SK-N-SH (cell line): ENCODE measurements at regions not wholly inside any gene's neighbourhood (a gene's known extent, or its start where the extent isn't known, plus 50 kb on each side); places are given as distances from the start of the nearest gene placed in this dataset.

ENCODE experiments used
- CTCF ChIA-PET: fragments of 300-600, 350-600 bp; formaldehyde crosslinking; extraction: SDS; loops from one replicate; lab custom pipeline; 2021; lab: Yijun Ruan, JAX
- POLR2A ChIA-PET: fragments of 350-600 bp; sonication (Branson Sonifier 250); formaldehyde crosslinking; extraction: SDS; loops from one replicate; lab custom pipeline; 2020; ENCODE audit warnings: antibody characterized with exemption, inconsistent platforms; lab: Yijun Ruan, JAX
- DNase-seq: peaks from one replicate; pipeline ENCODE4 v3.0.0; 2012
- H2AFZ ChIP-seq: fragments of 200-600 bp; sonication (generic); 2 replicates; pipeline ENCODE4 v1.8.1; 2016; ENCODE audit warnings: antibody characterized with exemption, mild to moderate bottlenecking, low read depth
- H3F3A ChIP-seq: fragments of 200-600 bp; sonication (generic); replicated peaks from 2 replicates; pipeline ENCODE3; 2016; ENCODE audit warnings: antibody characterized with exemption, mild to moderate bottlenecking; ENCODE audit not compliant: insufficient read depth
- H3K27ac ChIP-seq, 2 experiments: fragments of 200-500 bp in 1 of 2; fragments of 200-600 bp in 1 of 2; sonication (Bioruptor generic) in 1 of 2; sonication (generic), shearing (Covaris generic) in 1 of 2; 2 replicates each; pipeline versions ENCODE4 v1.5.1 to v1.6.1; 2014 to 2016; ENCODE audit warnings: low read depth in 2 of 2, inconsistent platforms in 1 of 2, low read length in 1 of 2, mild to moderate bottlenecking in 1 of 2, mixed read lengths in 1 of 2
- H3K27me3 ChIP-seq: fragments of 200-600 bp; sonication (generic), shearing (Covaris generic); 2 replicates; pipeline ENCODE4 v1.6.1; 2016; ENCODE audit warnings: mixed run types; ENCODE audit not compliant: insufficient read depth
- H3K36me3 ChIP-seq, 2 experiments: fragments of 200-500 bp in 1 of 2; fragments of 200-600 bp in 1 of 2; sonication (Bioruptor generic) in 1 of 2; sonication (generic) in 1 of 2; replicated peaks in 1 of 2; 2 replicates each; pipeline versions ENCODE3 to v1.5.1; 2014 to 2016; ENCODE audit warnings: low read length in 1 of 2, mild to moderate bottlenecking in 1 of 2; ENCODE audit not compliant: insufficient read depth in 2 of 2, control insufficient read depth in 1 of 2
- H3K4me1 ChIP-seq, 2 experiments: fragments of 200-500 bp in 1 of 2; fragments of 200-600 bp in 1 of 2; sonication (Bioruptor generic) in 1 of 2; sonication (generic), shearing (Covaris generic) in 1 of 2; 2 replicates each; pipeline versions ENCODE4 v1.5.1 to v1.6.1; 2014 to 2016; ENCODE audit warnings: low read depth in 1 of 2, low read length in 1 of 2, mixed run types in 1 of 2; ENCODE audit not compliant: insufficient read depth in 2 of 2, control insufficient read depth in 1 of 2
- H3K4me2 ChIP-seq: fragments of 200-600 bp; sonication (generic), shearing (Covaris generic); 2 replicates; pipeline ENCODE4 v1.6.1; 2017; ENCODE audit warnings: mixed run types
- H3K4me3 ChIP-seq, 2 experiments: fragments of 200-500 bp in 1 of 2; fragments of 200-600 bp in 1 of 2; sonication (Bioruptor generic) in 1 of 2; sonication (generic), shearing (Covaris generic) in 1 of 2; 2 replicates each; pipeline versions ENCODE4 v1.5.1 to v1.8.1; 2014 to 2016; ENCODE audit warnings: low read depth in 2 of 2, inconsistent platforms in 1 of 2, low read length in 1 of 2, mild to moderate bottlenecking in 1 of 2, mixed read lengths in 1 of 2, moderate library complexity in 1 of 2
- H3K79me2 ChIP-seq: fragments of 200-600 bp; sonication (generic); 2 replicates; pipeline ENCODE4 v1.8.1; 2017; ENCODE audit warnings: mild to moderate bottlenecking; ENCODE audit not compliant: insufficient read depth
- H3K9ac ChIP-seq: fragments of 200-600 bp; sonication (generic); 2 replicates; pipeline ENCODE4 v1.6.1; 2017; ENCODE audit warnings: mixed run types
- H3K9me2 ChIP-seq: fragments of 200-600 bp; sonication (generic); 2 replicates; pipeline ENCODE4 v1.6.1; 2017; ENCODE audit warnings: mixed run types
- H3K9me3 ChIP-seq: fragments of 200-600 bp; sonication (generic); 2 replicates; pipeline ENCODE4 v1.6.1; 2017; ENCODE audit warnings: mixed run types, mild to moderate bottlenecking, moderate library complexity
- H4K20me1 ChIP-seq: fragments of 200-600 bp; sonication (generic); 2 replicates; pipeline ENCODE4 v1.6.1; 2017; ENCODE audit warnings: mild to moderate bottlenecking, mixed run types; ENCODE audit not compliant: insufficient read depth
- CHD2 ChIP-seq: fragments of 150-350 bp; IDR thresholded peaks from 2 replicates; pipeline ENCODE4 v1.6.1; 2018; ENCODE audit warnings: low read length; ENCODE audit not compliant: partially characterized antibody
- ELF1 ChIP-seq: IDR thresholded peaks from 2 replicates; pipeline ENCODE4 v1.4.0; 2012
- EP300 ChIP-seq, 2 experiments: IDR thresholded peaks; 2 replicates each; pipeline versions ENCODE4 v1.4.0 to v1.6.1; 2012; ENCODE audit warnings: borderline replicate concordance in 1 of 2, low read depth in 1 of 2, low read length in 1 of 2
- FOSL2 ChIP-seq: IDR thresholded peaks from 2 replicates; pipeline ENCODE4 v1.4.0; 2012; ENCODE audit warnings: low read depth, mild to moderate bottlenecking, moderate library complexity, borderline replicate concordance
- GATA2 ChIP-seq: sonication (generic); formaldehyde crosslinking; IDR thresholded peaks from 2 replicates; pipeline ENCODE4 v1.5.0; 2020; ENCODE audit warnings: mild to moderate bottlenecking, missing genetic modification reagents
- JUND ChIP-seq: IDR thresholded peaks from 2 replicates; pipeline ENCODE4 v1.4.0; 2012
- NFIC ChIP-seq: IDR thresholded peaks from 2 replicates; pipeline ENCODE4 v1.4.0; 2012; ENCODE audit warnings: borderline replicate concordance
- POLR2AphosphoS5 ChIP-seq: IDR thresholded peaks from 2 replicates; pipeline ENCODE4 v1.6.1; 2012; ENCODE audit warnings: low read depth, low read length
- RAD21 ChIP-seq: IDR thresholded peaks from 2 replicates; pipeline ENCODE4 v1.6.1; 2012; ENCODE audit warnings: mild to moderate bottlenecking, low read length
- RCOR1 ChIP-seq: fragments of 150-350 bp; IDR thresholded peaks from 2 replicates; pipeline ENCODE4 v1.6.1; 2017; ENCODE audit warnings: antibody characterized with exemption, low read length
- SMC3 ChIP-seq: IDR thresholded peaks from 2 replicates; pipeline ENCODE4 v1.6.1; 2012; ENCODE audit warnings: low read depth, low read length, improper control_type of control experiment
- TAF1 ChIP-seq: IDR thresholded peaks from 2 replicates; pipeline ENCODE4 v1.6.1; 2012; ENCODE audit warnings: low read depth, mild to moderate bottlenecking, low read length, moderate library complexity, borderline replicate concordance
- TCF12 ChIP-seq: IDR thresholded peaks from 2 replicates; pipeline ENCODE4 v1.4.0; 2012
- TEAD4 ChIP-seq: IDR thresholded peaks from 2 replicates; pipeline ENCODE4 v1.4.0; 2012; ENCODE audit warnings: mild to moderate bottlenecking, borderline replicate concordance; ENCODE audit not compliant: insufficient read depth
- WGBS: methylation state at CpG from one replicate; pipeline ENCODE4 v1.1.6; 2017; ENCODE audit warnings: low lambda C conversion rate; 5-methylcytosine and 5-hydroxymethylcytosine counted together
- TF ChIP-seq, protein P1 (sequence below): IDR thresholded peaks from 2 replicates; pipeline ENCODE4; 2012
- TF ChIP-seq, protein P2 (sequence below): IDR thresholded peaks from 2 replicates; pipeline ENCODE4 v1.4.0; 2012; ENCODE audit warnings: low read depth
- TF ChIP-seq, protein P3 (sequence below): IDR thresholded peaks from 2 replicates; pipeline ENCODE4 v1.4.0; 2012; ENCODE audit warnings: low read depth, borderline replicate concordance

DNA sequence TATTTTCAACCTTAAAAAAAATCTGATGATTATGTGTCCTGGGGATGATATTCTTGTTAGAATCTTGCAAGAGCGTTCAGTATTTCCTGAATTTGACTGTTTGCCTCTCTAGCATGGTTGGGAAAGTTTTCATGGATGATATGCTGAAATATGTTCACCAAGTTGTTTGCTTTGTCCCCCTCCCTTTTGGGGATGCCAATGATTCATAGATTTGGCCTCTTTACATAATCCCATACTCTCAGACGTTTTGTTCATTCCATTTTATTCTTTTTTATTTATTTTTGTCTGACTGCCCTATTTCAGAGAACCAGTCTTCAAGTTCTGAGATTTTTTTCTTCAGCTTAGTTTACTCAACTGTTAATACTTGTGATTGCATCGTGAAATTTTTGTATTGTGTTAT is 415.1 kb downstream of the FAM47B start:
- no peaks in the 10 kb centered on the region for H3K27me3 ChIP-seq
- DNase-seq = no peak
- H3K4me1 ChIP-seq = no peaks in the 10 kb centered on the region
- no peak overlapping the region for H2AFZ ChIP-seq
- H3K4me3 ChIP-seq = no peak overlapping the region
- no peaks in the 10 kb centered on the region for H3F3A ChIP-seq
- 5% methylated on average over 3 of the region's 3 CpGs for WGBS
- no peaks in the 10 kb centered on the region for H3K9me2 ChIP-seq
- no peaks in the 10 kb centered on the region for H3K79me2 ChIP-seq
- no peak overlapping the region for H3K27ac ChIP-seq
- no peak overlapping the region for H3K9ac ChIP-seq
- ChIA-PET POLR2A (no interaction called here), CTCF (no interaction called here)
- H3K36me3 ChIP-seq = no peaks in the 10 kb centered on the region
- no peak for TF ChIP-seq TCF12
- TF ChIP-seq RCOR1 = no peak
- TF ChIP-seq CHD2 = no peak
- TF ChIP-seq FOSL2 = no peak
- H4K20me1 ChIP-seq = no peaks in the 10 kb centered on the region
- H3K4me2 ChIP-seq = no peak overlapping the region
- H3K9me3 ChIP-seq = no peaks in the 10 kb centered on the region

DNA sequence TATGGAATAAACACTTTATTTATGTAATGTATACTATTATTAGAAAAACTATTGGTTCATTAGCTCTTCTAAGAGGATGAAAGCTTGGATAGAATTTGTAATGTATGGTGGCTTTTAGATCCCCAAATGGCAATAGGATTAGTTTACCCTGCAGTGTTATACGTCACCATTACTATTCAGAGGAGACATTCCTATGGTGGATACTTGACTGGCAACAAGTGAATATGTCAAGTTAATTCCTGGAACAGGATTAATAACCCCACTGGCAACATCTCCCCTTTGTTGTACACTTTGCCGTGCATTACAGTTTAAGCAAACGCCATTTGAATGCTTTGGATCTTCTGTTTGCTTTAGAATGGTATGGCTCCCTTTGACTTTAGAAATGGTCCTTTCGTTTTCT is 420.3 kb downstream of the FAM47B start:
- WGBS = 2% methylated on average over 4 of the region's 4 CpGs
- ChIA-PET CTCF (no interaction called here), POLR2A (no interaction called here)

DNA sequence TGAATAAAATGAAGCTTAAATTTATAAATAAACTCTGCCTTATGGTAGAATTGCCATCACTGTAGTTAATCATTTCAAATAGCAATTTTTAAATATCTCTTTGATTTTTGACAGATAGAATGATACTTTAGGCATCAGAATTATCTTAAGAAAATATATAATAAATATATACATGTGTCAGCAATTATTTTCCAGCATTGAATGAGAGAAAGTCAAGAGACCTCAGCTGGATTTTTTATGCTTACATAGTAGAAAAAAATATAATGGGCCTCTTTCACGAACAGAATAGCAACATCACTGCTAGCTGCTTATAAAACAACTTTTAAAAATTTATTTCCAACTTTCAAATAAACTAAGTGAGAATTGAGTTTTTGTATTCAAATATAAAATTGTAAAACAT is 424.0 kb upstream of the MAGEB16 start:
- no peaks in the 10 kb centered on the region for H3K27me3 ChIP-seq
- no peaks in the 10 kb centered on the region for H3K9me3 ChIP-seq
- no peaks in the 10 kb centered on the region for H3K9me2 ChIP-seq
- H2AFZ ChIP-seq = no peak overlapping the region
- CTCF ChIA-PET = no interaction called here
- no peak overlapping the region for H3K4me2 ChIP-seq
- no peaks in the 10 kb centered on the region for H3K36me3 ChIP-seq
- no peaks in the 10 kb centered on the region for H4K20me1 ChIP-seq
- TF ChIP-seq GATA2 (CRISPR knock-in tag) (no peak), RAD21 (no peak), ELF1 (no peak), JUND (no peak), TCF12 (no peak), EP300 (IDR thresholded peaks at IDR 0.05; ENCODE audit: borderline replicate concordance in 1 of 2, low read depth in 1 of 2, low read length in 1 of 2) (no peak), TAF1 (no peak), FOSL2 (no peak), POLR2AphosphoS5 (no peak), SMC3 (no peak), NFIC (no peak)
- TF ChIP-seq, protein P1, sequence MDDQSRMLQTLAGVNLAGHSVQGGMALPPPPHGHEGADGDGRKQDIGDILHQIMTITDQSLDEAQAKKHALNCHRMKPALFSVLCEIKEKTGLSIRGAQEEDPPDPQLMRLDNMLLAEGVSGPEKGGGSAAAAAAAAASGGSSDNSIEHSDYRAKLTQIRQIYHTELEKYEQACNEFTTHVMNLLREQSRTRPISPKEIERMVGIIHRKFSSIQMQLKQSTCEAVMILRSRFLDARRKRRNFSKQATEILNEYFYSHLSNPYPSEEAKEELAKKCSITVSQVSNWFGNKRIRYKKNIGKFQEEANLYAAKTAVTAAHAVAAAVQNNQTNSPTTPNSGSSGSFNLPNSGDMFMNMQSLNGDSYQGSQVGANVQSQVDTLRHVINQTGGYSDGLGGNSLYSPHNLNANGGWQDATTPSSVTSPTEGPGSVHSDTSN = no peak
- TF ChIP-seq, protein P2, sequence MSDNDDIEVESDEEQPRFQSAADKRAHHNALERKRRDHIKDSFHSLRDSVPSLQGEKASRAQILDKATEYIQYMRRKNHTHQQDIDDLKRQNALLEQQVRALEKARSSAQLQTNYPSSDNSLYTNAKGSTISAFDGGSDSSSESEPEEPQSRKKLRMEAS = no peak
- TF ChIP-seq, protein P3, sequence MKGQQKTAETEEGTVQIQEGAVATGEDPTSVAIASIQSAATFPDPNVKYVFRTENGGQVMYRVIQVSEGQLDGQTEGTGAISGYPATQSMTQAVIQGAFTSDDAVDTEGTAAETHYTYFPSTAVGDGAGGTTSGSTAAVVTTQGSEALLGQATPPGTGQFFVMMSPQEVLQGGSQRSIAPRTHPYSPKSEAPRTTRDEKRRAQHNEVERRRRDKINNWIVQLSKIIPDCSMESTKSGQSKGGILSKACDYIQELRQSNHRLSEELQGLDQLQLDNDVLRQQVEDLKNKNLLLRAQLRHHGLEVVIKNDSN = no peak
- H3K4me1 ChIP-seq = no peaks in the 10 kb centered on the region
- no peak overlapping the region for H3K27ac ChIP-seq
- H3K4me3 ChIP-seq = no peak overlapping the region
- DNase-seq = no peak
- no peak overlapping the region for H3K9ac ChIP-seq
- POLR2A ChIA-PET = no interaction called here
- 0% methylated on average over 1 of the region's 1 CpG for WGBS
- H3K79me2 ChIP-seq = no peaks in the 10 kb centered on the region
- H3F3A ChIP-seq = no peaks in the 10 kb centered on the region

More for the DNA sequence above, 420.3 kb downstream of the FAM47B start:
- no peaks in the 10 kb centered on the region for H3K4me1 ChIP-seq
- H3F3A ChIP-seq = no peaks in the 10 kb centered on the region
- no peaks in the 10 kb centered on the region for H3K36me3 ChIP-seq
- no peak overlapping the region for H3K4me3 ChIP-seq
- no peak overlapping the region for H3K9ac ChIP-seq
- no peak for TF ChIP-seq TEAD4
- TF ChIP-seq, all 33 proteins: peak for 0
- Histone ChIP-seq H3K9me2 (no peaks in the 10 kb centered on the region), H3K27ac (no peak overlapping the region), H3K27me3 (no peaks in the 10 kb centered on the region), H3K79me2 (no peaks in the 10 kb centered on the region), H4K20me1 (no peaks in the 10 kb centered on the region), H3K4me2 (no peak overlapping the region), H3K9me3 (no peaks in the 10 kb centered on the region), H2AFZ (no peak overlapping the region)
- no peak for DNase-seq
